A673 (cell line): ENCODE measurements at regions not wholly inside any gene's neighbourhood (a gene's known extent, or its start where the extent isn't known, plus 50 kb on each side); places are given as distances from the start of the nearest gene placed in this dataset.

Experiments used
- BruUV-seq: library from RNA; stranded (reverse); fragments of 400-500 nt; replicated peaks from 2 replicates; lab custom pipeline; 2021; lab: Mats Ljungman, UMichigan
- CTCF ChIA-PET: fragments of 300-600 bp; sonication (Branson Sonifier 250); formaldehyde crosslinking; loops from one replicate; lab custom pipeline; 2022; ENCODE audit warnings: antibody characterized with exemption; lab: Charles Lee
- POLR2A ChIA-PET: fragments of 300-600 bp; sonication (Branson Sonifier 250); formaldehyde crosslinking; loops from one replicate; lab custom pipeline; 2022; ENCODE audit warnings: antibody characterized with exemption; ENCODE audit not compliant: low non-redundant PET; lab: Charles Lee
- DNase-seq: peaks from one replicate; pipeline ENCODE4 v3.0.0-alpha.2; 2015; ENCODE audit warnings: low spot score
- H3K27ac ChIP-seq: fragments of 200-600 bp; sonication (generic); 2 replicates; pipeline ENCODE4 v1.5.1; 2016; ENCODE audit warnings: mixed run types, low read depth, mild to moderate bottlenecking, mixed read lengths, antibody characterized with exemption, low read length; ENCODE audit not compliant: poor library complexity, severe bottlenecking
- H3K27me3 ChIP-seq: fragments of 200-600 bp; sonication (generic); replicated peaks from 2 replicates; pipeline ENCODE4 v1.6.1; 2017; ENCODE audit warnings: mixed run types, low read depth, mild to moderate bottlenecking, mixed read lengths, antibody characterized with exemption, low read length; ENCODE audit not compliant: insufficient read depth, poor library complexity
- H3K36me3 ChIP-seq: fragments of 200-600 bp; sonication (generic); 2 replicates; pipeline ENCODE4 v1.6.1; 2016; ENCODE audit warnings: mixed run types, mild to moderate bottlenecking, mixed read lengths, antibody characterized with exemption, low read length; ENCODE audit not compliant: insufficient read depth, poor library complexity, severe bottlenecking
- H3K4me1 ChIP-seq: fragments of 200-600 bp; sonication (generic); 2 replicates; pipeline ENCODE4 v1.6.1; 2017; ENCODE audit warnings: mixed run types, mild to moderate bottlenecking, mixed read lengths, antibody characterized with exemption, low read length; ENCODE audit not compliant: insufficient read depth, poor library complexity, severe bottlenecking
- H3K4me3 ChIP-seq: fragments of 200-600 bp; sonication (generic); 2 replicates; pipeline ENCODE4 v1.5.1; 2016; ENCODE audit warnings: low read depth, mixed run types, mild to moderate bottlenecking, mixed read lengths, low read length; ENCODE audit not compliant: poor library complexity, severe bottlenecking
- H3K9me3 ChIP-seq: fragments of 200-600 bp; sonication (generic); 2 replicates; pipeline ENCODE4 v1.6.1; 2016; ENCODE audit warnings: mixed run types, low read depth, mild to moderate bottlenecking, mixed read lengths, antibody characterized with exemption, low read length; ENCODE audit not compliant: poor library complexity, severe bottlenecking
- EZH2 ChIP-seq: fragments of 200-600 bp; sonication (generic); IDR thresholded peaks from 2 replicates; pipeline ENCODE4 v1.6.1; 2017; ENCODE audit warnings: borderline replicate concordance, low read depth, mild to moderate bottlenecking, mixed read lengths, antibody characterized with exemption, low read length; ENCODE audit not compliant: poor library complexity, severe bottlenecking
- intact Hi-C: fragments of 100-400 bp; cut with micrococcal nuclease; formaldehyde crosslinking; loops from one replicate; pipeline ENCODE4 v1.10.0; 2022; ENCODE audit not compliant: unreplicated experiment
- TF ChIP-seq, protein P1 (sequence below): fragments of 300-800, 200-600 bp; sonication (generic); conservative IDR thresholded peaks from 2 replicates; pipeline ENCODE4 v1.5.1; 2017; ENCODE audit warnings: low read depth, mild to moderate bottlenecking, antibody characterized with exemption, low read length, moderate library complexity, mixed read lengths

DNA sequence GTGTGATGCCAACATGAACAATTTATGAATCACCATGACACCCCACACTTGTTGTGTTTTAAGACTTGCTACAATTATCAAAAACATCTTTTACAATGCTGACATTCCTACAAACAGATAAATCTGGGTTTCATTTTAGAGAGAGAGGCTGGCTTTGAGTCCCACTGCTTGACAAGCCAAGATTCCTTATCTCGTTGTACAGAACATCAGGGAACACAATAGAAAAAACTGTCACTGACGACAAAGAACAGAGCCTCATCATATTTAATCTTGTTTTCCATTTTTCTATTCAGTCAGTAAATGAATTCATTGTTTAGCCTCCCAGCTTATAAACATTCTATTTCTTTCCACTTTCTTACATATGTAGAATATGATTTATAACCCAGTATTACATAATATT, 461.6 kb upstream of the VSTM2A start:
- ChIA-PET CTCF (no interaction called here), POLR2A (no interaction called here)
- intact Hi-C loops = no loop called here
- no peak overlapping the region for H3K4me3 ChIP-seq
- no peaks in the 10 kb centered on the region for H3K4me1 ChIP-seq
- TF ChIP-seq EZH2 = no peak
- TF ChIP-seq, protein P1, sequence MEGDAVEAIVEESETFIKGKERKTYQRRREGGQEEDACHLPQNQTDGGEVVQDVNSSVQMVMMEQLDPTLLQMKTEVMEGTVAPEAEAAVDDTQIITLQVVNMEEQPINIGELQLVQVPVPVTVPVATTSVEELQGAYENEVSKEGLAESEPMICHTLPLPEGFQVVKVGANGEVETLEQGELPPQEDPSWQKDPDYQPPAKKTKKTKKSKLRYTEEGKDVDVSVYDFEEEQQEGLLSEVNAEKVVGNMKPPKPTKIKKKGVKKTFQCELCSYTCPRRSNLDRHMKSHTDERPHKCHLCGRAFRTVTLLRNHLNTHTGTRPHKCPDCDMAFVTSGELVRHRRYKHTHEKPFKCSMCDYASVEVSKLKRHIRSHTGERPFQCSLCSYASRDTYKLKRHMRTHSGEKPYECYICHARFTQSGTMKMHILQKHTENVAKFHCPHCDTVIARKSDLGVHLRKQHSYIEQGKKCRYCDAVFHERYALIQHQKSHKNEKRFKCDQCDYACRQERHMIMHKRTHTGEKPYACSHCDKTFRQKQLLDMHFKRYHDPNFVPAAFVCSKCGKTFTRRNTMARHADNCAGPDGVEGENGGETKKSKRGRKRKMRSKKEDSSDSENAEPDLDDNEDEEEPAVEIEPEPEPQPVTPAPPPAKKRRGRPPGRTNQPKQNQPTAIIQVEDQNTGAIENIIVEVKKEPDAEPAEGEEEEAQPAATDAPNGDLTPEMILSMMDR = no peak
- H3K36me3 ChIP-seq = no peaks in the 10 kb centered on the region
- BruUV-seq = no TSS peak
- H3K27me3 ChIP-seq = no peaks in the 10 kb centered on the region
- no peak for DNase-seq
- H3K9me3 ChIP-seq = peaks cover 29% of the 10 kb centered on the region
- no peak overlapping the region for H3K27ac ChIP-seq

GRCh38 chr7:54080971-54081370, 461.2 kb upstream of the VSTM2A start:
- CTCF ChIA-PET = no interaction called here
- POLR2A ChIA-PET = no interaction called here
- no TSS peak for BruUV-seq

DNA sequence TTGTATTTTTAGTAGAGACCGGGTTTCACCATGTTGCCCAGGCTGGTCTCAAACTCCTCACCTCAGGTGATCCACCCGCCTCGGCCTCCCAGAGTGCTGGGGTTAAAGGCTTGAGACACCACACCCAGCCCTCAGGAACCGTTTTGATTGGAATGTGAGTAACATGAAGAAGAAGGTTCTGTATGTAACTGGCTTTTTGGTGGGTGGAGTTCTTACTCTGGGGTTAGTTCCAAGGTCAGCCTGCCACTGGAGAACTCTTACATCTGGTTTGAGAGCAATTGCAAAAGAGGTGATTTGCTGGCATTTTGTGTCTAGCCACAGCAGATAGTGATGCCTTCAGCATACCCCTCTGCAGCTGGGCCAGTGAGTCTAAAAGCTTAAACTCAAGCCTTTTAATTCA, 457.8 kb upstream of the VSTM2A start:
- H3K4me1 ChIP-seq = no peaks in the 10 kb centered on the region
- no peaks in the 10 kb centered on the region for H3K36me3 ChIP-seq
- CTCF ChIA-PET = no interaction called here
- intact Hi-C loops = no loop called here
- TF ChIP-seq, protein P1 = no peak
- no peak for TF ChIP-seq EZH2
- no peak for DNase-seq
- H3K4me3 ChIP-seq = no peak overlapping the region
- BruUV-seq = no TSS peak
- peaks cover 22% of the 10 kb centered on the region for H3K9me3 ChIP-seq
- no peak overlapping the region for H3K27ac ChIP-seq
- POLR2A ChIA-PET = no interaction called here
- H3K27me3 ChIP-seq = no peaks in the 10 kb centered on the region

More at GRCh38 chr7:54080971-54081370, 461.2 kb upstream of the VSTM2A start:
- H3K4me1 ChIP-seq = no peaks in the 10 kb centered on the region
- intact Hi-C loops = no loop called here
- H3K9me3 ChIP-seq = peaks cover 29% of the 10 kb centered on the region
- TF ChIP-seq, protein P1 = no peak
- TF ChIP-seq EZH2 = no peak
- H3K4me3 ChIP-seq = no peak overlapping the region
- H3K27ac ChIP-seq = no peak overlapping the region
- no peak for DNase-seq
- H3K36me3 ChIP-seq = no peaks in the 10 kb centered on the region
- H3K27me3 ChIP-seq = no peaks in the 10 kb centered on the region
